HG03103 (cell line): ENCODE measurements at regions not wholly inside any gene's neighbourhood (a gene's known extent, or its start where the extent isn't known, plus 50 kb on each side); places are given as distances from the start of the nearest gene placed in this dataset.
A peak's percentile ranks its signal among the peaks of the same experiment; 100 is the strongest.
"Not testable (repeated sequence)": the region's sequence is repeated elsewhere in the genome, so short reads cannot be mapped to it uniquely, and the experiment has no call there.

Source experiments
- ATAC-seq: cut with Tn5 transposase; IDR thresholded peaks from one replicate; pipeline ENCODE4 v1.9.1; 2021; ENCODE audit warnings: low read depth; ENCODE audit not compliant: unreplicated experiment

DNA sequence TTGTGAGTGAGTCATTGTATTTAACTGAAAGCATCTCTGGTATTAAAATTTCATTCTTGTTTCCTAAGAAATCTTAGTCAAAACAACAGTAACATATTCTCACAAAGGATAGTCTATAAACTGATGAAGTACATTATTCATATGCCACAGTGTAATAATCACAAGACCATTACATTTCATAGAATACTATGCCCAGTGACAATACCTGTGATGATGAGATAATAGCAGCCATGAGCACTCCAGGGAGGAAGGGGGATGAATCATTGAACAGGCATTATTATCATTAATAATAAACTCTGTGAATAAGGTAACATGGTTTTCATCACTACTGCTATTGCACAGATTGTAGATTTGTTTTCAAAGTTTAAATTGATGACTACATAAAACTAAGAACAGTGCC, 667.9 kb downstream of the EPM2A start:
- ATAC-seq = no peak

DNA sequence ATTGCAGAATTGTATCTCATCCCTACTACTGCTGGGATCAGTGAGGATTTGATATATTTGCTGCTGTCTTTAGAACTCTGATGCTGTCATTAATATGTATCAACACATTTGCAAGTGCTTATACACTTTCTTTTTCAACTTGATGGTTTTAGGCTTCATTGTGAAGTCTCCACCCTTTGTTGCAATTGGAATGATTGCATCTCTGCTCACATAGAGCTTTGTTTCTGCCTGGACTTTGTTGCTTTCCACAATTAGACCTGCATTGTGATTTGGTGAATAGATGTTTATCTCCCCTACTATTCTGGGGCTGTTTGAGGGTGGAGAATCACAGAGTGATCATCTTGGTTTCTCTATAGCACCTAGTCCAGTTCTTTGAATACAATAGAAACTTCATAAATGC, 666.7 kb downstream of the EPM2A start:
- ATAC-seq = no peak

DNA sequence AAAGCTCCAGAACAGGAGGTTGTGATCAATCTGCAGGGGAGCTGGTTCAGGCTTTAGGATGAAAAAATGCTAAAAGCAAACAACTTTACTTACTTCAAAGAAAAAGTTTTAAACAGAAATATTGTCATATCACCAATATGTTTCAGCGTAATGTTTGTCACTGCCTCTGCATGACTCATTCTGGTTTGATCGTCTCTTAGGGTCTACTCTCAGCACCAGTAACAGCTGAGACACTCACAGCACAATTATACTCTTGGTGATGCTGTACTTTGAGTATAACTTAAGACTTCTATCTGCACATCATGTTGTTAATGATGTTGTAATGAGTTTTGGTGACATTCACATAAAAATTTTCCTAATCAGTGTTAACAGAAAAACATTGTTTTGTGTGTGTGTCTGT, 665.4 kb downstream of the EPM2A start:
- ATAC-seq = no peak

DNA sequence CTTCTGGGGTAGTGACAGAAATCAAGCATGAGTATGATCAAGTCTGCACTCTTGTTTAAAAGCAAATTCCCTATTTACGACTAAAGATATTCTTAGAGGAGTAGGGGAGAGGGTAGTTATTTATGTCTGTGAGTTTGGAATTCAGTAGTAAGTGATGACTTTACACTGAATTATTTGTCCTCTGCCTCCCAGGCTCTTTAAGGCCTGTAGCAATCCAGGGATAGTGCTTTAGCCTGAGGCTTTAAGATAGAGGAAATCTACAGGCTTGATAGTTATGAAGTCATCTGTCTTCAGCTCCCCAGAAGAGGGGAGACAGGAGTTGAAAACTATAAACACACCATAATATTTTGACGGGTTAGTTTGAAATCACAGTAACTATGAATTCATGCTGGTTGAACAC, 664.5 kb downstream of the EPM2A start:
- no peak for ATAC-seq

DNA sequence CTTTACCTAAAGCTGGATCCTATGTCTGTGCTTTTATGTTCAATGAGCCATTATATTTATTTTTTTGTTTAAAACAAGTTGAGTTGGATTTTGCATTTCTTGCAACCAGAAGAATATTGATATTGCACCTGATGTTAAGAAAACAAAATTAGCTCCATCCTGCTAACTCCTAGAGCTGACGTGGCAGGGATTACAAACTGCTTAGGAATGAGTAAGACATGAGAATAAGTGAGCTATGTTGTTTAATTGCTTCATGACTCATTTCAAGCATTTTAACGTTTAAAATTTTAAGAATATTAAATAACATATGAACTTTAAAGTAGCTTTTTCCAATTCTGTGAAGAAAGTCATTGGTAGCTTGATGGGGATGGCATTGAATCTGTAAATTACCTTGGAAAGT, 663.5 kb downstream of the EPM2A start:
- ATAC-seq = no peak

DNA sequence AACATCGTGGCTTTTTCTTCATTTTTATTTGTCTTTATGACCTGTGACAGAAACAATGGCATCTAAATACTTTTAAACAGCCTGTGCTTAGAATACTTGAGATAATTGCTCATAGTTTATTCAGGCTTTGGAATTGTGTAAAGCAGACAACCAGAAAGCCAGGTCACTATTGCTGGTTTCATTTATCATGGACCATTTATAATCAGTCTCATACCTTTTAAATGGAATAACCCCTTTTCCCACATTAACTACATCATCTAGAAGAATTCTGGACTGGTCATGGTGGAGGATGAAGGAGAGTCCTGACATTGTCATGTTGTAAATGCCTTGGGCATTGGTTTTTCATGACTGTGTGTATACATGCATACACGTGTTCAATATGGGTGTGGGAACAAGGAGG, 661.5 kb downstream of the EPM2A start:
- ATAC-seq = no peak

DNA sequence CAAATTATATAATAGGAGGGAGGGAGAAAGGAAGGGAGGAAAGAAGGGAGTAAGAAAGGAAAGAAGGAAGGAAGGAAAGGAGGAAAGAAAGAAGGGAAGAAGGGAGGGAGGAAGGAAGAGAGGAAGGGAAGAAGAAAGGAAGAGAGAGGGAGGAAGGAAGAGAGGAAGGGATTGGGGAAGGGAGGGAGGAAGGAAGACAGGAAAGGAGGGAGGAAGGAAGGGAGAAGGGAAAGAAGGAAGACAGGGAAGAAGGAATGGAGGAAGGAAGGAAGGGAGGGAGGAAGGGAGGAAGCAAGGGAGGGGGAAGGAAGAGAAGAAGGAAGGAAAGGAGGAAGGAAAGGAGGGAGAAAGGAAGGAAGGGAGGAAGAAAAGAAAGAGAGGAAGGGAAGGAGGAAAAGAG, 660.5 kb downstream of the EPM2A start:
- no peak for ATAC-seq

DNA sequence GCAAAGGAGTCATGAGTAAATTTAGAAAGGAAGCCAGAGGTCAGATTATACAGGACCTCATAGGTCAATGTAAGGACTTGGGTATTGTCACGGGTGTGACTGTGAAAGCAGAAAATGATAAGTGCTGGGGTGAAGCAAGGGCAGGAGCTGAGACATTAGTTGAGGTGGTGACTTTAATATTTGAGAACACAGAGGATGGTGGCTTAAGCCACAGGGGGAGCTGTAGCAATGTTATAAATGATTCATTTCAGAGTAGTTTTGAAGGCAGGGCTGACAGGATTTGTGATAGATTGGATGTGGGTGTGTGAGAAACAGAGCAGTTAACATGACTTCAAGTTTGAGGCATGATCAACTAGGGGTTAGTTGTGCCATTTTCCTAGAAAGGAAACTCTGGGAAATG, 659.9 kb downstream of the EPM2A start:
- ATAC-seq = no peak

DNA sequence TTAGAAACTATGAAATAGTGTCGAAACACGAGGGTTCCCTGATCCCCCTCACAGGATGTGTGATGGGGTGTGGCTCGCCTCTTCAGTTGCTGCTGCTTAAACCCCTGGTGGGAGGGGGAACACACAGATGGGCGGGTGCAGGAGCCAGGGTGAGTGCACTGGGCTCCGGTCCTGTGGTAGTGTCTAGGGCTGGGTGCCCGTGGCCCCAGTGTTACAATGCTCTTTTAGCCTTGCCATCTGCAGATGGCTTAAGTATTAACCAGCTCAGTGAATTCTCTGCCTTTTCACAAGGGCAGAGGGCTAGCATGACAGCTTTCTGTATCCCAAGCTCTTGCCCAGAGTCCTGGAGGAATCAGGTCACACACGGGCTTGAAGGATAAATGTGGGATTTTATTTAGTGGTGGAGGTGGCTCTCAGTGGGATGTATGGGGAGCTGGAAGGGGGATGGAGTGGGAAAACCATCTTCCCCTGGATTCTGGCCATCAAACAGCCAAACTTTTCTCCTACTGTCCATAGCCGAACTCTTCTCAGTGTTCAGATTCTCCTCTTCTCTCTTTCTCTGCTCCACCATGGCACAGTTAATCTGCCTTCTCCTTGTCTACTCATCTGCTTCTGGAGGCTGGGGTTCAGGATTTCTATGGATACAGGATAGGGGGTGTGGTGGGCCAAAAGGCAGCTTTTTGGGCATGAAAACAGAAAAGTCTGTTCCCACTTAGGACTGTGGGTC, 659.0 kb downstream of the EPM2A start:
- ATAC-seq = no peak

DNA sequence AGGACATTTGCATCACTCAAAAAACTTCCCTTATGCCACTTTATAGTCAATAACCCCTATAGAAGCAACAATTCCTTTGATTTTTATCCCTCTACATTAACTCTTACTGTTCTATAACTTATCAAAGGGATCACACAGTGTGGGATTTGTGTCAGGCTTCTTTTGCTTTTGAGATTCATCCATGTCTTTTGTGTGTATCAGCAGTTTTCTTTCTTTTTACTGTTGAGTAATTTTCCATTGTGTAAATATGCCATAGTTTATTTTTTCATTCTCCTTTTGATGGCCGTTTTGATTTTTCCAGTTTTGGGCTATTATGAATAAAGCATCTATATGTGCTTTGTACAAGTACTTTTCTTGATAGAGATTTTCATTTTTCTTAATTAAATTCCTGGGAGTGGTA, 657.9 kb downstream of the EPM2A start:
- ATAC-seq = no peak

DNA sequence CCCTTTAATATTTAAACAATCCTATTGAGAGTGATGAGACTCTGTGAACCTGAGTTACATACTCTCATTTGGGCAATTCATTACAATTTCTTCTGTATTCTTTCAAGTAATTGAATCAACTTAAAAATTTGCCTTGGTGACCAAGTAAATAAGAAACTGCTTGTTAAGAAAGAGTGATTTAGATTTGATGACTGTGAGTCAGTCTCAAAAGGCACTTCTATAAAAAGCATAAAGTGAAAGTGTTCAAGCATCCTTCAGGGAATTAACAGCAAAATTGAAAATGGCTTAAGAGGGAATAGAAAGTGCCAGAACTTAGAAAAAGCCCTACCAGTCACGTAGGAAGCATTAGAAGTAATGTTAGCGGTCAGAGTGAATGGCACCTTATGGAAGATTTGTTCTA, 654.7 kb downstream of the EPM2A start:
- ATAC-seq = no peak

DNA sequence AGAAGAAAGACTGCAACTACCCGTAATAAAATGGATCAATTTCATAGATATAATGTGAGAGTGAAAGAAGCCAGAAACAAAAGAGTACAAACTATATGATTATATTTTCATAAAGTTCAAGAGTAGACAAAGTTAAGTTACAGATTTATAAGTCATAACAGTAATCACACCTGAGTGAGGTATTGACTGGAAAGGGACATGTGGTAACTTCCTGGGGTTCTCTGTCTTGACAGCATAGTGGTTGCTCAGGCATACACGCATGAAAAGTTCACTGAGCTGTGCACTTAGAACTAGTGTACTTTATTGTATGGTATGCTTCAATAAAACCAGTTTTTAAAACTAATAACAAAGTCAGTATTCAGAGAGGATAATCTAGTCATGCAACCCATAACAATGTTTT, 653.6 kb downstream of the EPM2A start:
- no peak for ATAC-seq

DNA sequence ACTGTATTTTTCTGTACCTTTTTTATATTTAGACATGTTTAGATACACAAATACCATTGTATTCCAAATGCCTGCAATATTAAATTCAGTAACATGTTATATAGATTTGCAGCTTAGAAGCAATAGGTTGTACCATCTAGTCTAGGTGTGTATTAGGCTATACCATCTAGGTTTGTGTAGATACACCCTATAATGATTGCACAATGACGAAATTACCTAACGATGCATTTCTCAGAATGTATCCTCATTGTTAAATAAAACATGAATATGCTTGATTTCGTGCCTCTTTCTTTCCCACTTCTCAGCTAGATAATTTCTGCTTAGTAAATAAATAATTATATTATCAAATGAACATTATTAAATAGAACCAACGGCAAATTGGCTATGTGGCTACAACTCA, 653.0 kb downstream of the EPM2A start:
- no peak for ATAC-seq

DNA sequence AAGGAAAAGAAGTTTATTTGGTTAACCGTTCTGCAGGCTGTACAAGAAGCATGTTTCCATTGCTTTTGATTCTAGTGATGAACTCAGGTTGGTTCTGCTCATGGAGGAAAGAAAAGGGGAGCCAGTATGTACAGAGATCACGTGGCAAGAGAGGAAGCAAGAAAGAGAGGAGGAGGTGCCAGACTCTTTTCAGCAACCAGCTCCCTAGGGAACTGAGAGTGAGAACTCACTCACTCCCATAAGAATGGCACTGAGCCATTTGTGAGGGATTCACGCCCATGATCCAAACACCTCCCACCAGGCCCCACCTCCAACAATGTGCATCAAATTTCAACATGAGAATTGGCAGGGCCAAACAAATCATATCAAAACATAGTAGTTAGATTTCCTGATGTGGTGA, 649.1 kb downstream of the EPM2A start:
- ATAC-seq = no peak

DNA sequence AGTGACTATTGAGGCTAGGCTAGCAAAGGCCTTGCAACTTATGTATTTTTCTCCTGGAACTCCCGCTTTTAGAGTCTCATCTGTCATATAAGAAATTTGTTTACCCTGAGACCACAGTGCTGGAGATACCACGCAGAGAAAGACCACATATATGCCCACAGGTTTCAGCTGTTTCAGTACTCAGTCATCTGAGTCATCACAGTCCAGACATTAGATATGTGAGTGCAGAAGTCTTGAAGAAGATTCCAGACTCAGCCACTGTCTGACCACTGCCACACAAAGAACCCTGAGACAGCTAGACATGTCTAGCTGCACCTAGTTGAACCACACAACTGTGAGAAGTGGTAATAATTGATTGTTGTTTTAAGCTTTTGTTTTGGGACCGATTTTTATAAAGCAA, 648.3 kb downstream of the EPM2A start:
- ATAC-seq = peak; percentile 38

DNA sequence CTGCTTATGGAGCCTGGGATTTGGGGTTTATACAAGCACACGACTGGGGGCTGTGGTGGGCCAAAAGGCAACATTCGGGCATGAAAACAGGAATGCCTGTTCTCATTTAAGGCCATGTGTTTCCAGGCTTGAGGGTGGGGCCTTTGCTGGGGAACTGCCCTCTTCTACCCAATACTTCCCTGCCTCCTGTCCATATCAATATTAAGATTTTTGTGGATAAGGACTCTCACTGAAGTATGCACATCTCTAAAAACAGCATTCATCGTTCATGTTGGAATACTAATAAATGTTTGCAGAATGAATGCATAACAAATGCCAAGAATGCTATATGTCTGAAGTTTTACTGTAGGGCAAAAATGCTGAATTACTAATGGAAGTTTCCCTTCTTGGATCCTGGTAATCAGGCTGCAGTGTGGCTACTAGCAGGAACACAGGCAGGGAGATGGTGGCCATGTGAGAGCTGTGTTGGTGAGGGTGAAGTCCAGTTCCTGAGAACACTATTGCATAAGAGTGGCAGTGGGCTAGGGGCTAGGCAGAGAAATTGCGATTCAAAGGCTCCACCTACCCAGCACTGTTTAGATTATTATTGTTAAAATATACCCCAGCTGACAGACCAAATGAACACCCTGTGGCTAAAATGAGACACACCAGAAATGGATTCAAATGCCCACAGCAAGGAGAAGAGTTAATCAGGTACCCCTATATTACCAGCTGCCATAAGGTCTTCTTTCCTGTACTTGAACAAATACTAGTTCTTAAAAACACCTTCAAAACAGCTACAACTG, 644.3 kb downstream of the EPM2A start:
- no peak for ATAC-seq

DNA sequence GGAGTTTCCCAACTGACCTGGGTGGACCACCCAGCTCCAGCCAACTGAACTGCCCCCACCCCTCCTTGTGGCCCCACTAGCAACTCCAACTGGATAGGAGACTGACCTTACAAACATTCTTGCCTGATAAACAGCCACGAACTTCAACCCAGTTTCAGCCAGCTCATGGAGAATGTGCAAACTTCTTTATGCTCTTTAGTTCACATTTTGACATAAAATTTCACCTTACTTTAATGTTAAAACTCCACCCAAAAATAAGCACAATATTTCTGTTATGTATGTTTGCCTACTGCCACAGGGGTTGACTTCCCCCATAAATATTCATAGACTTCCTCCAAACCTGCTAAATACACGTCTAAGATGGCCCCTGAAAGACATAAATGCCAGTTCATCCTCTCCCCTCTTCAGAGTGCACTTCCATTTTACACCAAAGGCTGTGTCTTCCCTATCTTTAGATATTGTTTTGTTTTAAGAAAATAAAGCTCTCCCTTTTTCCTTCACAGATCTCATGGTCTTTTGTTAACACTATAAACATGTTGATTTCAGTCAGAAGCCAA, 643.7 kb downstream of the EPM2A start:
- ATAC-seq = no peak

DNA sequence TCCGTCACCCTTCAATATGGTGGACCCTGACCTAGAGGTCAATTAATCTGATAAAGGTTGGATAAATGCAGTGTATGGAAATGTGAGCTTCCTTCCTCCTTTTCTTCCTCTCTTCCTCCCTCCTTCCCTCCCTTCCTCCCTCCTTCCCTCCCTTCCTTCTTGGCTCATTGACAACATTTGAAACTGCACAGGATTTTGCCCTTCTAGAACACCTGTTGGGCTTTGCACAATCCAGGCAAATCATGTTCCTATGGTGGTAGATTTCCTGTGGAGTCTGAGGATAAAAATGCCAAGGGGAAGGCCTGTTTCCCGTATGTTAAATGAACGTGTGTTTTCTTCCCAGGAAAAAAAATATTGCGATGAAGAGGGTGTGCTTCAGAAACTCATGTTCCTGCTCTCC, 642.8 kb downstream of the EPM2A start:
- ATAC-seq = no peak

DNA sequence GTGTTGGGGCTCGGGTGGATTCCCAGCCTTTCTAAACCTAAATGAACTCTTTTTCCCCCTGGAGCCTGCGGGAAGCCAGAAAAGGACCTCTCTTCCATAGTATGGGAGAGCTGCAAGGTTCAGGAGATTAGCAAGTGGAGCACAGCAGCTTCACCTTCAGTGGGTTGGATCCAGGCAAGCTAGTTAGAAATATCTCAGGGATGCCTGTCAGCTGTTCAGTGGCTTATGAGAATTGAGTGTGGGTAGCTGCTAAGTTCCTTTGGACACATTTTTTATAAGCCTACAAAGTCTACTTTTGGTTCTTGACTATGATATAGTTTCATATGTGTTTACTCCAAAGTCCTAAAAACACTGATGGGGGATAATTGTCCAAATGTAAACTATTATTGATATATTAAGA, 642.1 kb downstream of the EPM2A start:
- no peak for ATAC-seq

DNA sequence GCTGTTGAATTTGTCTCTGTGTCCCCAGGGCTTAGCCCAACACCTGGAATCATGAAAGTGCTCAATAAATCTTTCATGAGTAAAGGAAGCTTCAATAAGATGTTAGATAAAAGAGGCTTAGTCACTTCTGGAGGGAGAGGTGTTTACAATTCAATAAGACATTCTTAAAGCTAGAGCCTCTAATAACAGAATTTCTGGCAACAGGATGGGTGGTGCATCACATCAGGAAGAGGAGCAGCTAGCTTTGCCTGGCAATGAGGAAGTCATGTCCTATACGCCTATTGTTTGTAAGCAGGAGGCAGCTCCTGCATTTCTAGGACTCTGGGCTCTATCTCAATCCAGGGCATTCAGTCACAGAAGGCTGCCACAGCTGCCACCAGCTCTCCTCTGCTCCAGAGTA, 638.5 kb downstream of the EPM2A start:
- no peak for ATAC-seq

DNA sequence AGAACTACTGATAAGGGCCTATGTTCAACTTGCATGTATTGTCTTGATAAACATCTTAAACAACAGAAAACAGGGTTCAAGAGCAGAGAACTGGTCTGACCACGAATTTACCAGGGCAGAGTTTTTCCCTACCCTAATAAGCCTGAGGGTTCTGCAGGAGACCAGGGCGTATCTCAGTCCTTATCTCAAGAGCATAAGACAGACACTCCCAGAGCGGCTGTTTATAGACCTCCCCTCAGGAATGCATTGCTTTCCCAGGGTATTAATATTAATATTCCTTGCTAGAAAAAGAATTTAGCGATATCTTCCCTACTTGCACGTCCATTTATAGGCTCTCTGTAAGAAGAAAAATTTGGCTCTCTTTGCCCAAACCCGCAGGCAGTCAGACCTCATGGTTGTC, 637.2 kb downstream of the EPM2A start:
- ATAC-seq = not testable (repeated sequence)

DNA sequence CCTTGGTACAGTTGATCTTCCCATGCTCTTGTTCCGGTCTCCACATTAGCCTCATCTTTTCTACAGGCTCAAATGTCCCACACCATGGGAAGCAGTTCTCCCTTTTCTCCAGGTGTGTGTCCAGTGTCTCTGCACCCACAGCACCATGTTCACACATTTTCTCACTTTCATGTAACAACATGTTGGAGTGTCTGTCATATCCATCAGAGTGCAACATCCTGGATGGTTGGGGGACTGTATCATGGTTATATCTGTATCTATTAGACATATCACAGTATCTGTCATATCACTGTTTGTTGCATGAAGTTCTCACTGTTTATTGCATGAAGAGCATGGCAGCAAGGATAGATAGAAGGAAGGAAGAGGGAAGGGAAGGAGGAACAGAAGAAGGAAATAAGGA, 635.6 kb downstream of the EPM2A start:
- no peak for ATAC-seq
